Activated CD4-positive, alpha-beta T cell treated with anti-CD3 and anti-CD28 coated beads, Interleukin-10, Interleukin-2, amounts not matched to agents 100 ng/mL and 50 ng/mL, durations not matched to agents 16 hours and 8 hours (primary cell): ENCODE measurements at regions not wholly inside any gene's neighbourhood (a gene's known extent, or its start where the extent isn't known, plus 50 kb on each side); places are given as distances from the start of the nearest gene placed in this dataset.
"Not testable (repeated sequence)": the region's sequence is repeated elsewhere in the genome, so short reads cannot be mapped to it uniquely, and the experiment has no call there.

Experiments used
- DNase-seq: peaks from one replicate; pipeline ENCODE4 v3.0.0-alpha.2; 2020

DNA sequence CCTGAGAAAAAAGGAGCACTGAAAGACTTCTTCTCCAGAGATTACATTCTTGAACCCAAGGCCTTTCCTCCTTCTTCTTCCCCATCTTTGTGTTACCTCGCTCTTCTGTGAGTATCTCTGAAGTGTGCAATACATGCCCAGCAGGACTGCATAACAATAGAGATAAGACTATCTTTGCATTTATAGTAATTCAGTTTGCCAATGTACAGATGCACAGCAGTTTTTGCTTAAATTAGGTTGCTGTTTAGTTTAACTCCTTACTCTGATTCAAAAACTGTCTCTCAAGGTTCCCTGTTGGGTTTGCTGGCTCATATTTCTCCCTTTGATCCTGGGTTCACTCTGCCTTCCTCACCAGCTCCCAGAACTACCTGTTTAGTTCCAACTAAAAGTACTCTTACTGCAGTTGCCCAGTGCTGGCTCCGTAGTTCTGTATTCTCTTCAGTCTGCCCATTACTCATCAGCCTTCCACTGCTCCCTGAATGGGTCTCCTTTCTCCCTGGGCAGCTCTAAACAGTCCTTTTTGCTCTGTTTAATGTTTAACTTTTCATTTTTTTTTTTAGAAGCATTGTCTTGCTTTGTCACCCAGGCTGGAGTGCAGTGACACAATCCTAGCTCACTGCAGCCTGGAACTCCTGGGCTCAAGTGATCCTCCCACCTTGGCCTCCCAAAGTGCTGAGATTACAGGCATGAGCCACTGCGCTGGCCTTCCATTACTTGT, 180.6 kb upstream of the CAND1 start:
- no peak for DNase-seq

DNA sequence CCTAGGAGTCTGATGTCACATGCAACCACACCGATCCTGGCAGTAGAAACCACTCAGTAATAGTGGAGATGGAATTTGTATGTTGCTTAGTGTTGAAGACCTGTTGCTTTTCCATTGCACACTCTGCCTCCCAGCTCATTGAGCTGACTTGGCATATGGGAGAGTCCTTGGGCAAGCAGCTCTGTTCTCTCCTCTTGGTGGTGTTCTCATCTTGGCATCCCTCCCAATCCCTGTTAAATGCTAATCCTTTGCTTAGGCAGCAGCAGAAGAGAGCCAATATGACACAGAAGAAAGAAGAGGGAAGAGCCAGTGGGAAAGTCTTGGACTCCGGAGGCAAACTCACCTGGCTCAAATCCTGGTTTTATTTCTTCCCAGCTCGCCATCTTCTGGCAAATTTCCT, 178.0 kb upstream of the CAND1 start:
- no peak for DNase-seq

DNA sequence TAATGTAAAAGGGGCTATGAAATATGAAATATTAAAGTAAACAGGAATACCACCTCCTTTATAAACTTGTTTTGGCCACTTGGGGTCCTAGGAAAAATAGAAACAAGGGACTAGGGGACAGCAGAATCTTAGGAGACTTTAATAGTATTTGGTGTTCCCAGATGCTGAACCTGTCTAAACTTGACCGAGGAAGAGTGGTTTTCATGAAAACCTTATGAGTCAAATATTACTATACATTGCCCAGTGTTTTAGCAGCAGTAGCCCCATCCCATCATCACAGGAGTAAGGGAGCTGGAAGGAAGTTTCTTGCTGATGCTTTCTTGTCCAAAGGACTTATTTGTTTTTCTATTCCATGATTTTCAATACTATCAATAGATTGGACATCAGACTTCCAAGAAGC, 177.5 kb upstream of the CAND1 start:
- no peak for DNase-seq

DNA sequence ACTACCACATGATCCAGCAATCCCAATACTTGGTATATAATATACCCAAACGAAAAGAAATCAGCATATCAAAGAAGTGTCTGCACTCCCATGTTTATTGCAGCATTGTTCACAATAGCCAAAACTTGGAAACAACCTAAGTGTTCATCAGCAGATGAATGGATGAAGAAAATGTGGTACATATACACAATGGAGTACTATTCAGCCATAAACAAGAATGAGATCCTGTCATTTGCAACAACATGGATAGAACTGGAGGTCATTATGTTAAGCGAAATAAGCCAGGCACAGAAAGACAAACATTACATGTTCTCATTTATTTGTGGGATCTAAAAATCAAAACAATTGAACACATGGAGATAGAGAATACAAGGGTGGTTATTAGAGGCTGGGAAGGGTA, 176.2 kb upstream of the CAND1 start:
- not testable (repeated sequence) for DNase-seq

DNA sequence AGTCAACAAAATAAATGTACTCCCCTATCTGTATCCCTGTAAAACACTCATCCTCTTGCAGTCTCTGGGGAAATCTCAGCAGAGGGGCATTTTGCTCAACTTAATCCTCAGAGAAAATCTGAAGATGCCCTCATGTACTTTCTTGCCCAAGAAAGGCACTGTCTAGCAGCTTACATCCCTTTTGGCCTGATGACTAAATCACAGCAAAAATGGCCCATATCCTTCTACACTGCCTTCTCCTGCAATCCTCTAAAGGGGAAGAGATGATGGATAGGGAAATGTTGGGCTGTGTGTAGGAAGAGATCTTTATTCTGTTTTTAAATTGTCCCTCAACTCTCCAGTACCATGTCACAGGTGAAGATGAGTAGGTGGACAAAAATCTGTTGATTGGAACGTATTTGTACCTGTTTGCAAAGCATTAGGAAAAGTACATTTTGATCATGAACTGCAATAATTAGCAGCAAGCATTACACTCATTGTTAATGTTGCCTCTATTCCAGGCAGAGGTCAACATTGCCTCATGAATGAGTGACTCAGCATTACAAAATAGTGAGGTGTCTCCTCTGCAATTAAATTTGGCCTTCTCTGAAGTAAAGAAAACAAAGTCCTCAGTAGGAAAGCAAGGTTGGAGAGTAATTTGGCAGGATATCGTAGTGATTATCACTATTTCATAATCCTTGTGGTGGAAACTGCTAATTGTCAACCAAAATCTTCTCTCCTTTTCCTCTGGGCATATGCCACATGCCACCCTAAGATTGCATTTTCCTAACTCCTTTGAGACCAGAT, 172.4 kb upstream of the CAND1 start:
- DNase-seq = no peak

DNA sequence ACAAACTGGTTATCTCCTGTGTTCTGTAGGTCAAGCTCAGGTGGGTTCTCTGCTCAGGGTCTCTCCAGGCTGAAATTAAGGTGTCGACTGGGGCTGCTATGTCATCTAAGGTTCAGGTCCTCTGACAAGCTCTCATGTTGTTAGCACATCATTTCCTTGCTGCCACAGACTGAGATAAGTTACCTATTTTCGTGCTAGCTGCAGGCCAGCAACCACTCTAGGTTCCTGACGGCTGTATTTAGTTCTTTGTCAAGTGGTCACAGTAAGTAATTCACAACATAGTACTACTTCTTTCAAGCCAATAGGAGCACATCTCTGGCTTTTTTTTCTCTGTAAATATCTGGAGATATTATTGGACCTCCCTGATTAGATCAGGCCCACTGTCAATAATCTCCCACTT, 169.3 kb upstream of the CAND1 start:
- no peak for DNase-seq

DNA sequence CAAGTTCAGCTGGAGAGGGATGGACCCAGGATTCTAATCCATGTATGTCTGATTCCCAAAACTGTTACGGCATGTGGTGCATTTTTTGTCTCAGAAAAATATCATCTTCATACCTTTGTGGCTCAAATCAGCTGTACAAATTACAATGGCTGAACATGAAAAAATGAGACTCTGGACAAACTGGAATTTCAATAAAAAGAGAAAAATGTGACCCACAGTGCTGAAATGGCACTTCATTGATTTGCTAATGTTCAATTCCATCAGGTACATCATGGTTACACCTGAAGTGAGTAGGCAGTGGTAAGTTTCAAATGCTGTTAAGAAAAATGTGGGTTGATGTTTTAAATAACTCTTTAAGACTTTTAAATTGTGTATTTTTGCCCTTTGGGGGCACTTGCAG, 165.6 kb upstream of the CAND1 start:
- no peak for DNase-seq

DNA sequence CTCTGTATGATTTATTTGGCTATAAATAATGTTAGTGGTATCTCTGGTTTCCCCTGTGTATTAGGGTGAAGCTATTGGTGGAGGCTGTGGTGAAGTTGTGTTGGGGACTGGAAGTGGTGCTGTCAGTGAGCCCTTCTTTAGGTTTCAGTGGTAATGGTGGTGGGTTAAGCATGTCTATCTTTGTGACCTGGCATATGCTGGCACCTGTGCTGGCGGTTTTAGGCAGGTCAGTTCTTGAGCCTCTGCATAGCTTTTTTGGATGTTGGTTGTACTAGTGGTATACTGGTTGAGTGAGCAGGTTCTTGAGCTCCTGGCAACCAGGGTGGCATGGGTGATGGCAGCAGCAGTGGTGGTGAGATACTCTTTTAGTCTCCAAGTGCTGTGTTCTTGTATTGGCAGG, 161.9 kb upstream of the CAND1 start:
- no peak for DNase-seq

DNA sequence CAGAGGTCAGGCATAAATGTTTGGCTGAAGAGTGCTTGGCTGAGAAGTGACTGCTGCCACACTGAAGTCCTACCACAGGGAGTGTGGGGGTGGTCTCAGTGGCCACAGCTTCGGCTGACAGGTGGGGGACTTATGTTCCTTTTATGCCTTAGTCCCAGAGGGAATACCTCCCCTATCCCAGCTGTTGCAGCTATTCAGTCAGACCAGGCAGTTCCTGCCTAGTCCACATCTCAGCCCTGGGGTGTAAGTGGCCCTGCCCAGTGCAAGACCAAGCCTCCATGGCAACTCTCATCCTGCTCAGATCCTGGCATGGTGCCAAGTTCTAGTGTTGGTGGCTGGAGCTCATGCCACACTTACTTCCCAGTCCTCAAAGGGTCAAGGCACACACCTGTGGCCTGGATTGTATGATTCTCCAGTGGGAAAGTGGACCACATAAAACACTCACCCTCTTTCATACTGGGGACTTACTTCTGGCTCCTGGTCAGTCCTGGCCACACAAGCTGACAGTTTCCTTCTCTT, 161.3 kb upstream of the CAND1 start:
- no peak for DNase-seq

DNA sequence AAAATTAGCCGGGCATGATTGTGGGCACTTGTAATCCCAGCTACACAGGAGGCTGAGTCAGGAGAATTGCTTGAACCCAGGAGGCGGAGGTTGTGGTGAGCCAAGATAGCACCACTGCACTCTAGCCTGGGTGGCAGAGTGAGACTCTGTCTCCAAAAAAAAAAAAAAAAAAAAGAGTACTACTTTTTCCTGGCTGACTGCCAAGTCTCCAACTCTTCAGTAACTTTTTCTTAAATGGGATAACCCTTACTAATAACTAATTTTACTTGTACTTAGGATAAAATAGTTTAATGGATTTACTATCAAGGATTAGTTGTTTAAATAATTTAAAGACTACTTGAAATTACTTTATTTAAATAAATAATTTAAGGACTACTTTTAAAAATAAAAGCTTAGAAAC, 158.8 kb upstream of the CAND1 start:
- not testable (repeated sequence) for DNase-seq

DNA sequence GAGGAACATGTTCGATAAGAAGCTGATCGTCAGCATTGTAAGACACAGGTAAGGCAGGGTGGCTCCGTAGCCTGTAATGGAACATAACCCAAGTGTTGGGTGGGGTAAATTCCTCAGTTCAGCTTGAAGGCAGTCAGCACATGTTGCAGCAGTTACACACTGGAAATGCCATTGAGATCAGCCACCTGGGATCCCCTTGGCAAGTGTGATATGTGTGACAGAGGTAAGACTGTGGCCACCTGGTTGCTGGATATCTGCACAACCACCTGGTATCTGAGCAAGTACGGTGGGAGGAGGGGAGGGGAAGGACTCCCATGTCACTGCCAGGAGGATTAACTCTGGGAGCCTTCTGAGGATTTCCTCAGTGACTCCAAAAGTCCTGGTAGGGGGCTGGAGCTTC, 158.0 kb upstream of the CAND1 start:
- DNase-seq = no peak

DNA sequence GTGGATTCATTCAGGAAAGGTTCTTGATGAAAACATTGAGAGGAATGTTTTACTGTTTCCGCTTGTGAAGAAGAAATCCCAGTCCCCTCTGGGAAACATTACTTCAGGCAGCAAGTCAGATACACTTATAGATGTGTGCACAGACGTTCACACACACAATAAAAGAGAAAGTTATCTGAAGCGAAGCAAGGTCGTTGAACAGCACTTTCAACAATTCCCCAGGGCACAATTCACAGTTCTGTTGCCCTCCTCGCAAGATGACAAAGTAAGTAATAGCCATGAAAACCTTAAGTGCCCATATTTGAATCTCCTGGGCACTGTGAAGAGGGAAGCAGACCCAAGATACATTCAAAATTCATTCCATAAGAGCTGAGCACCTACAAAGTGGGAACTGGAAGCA, 156.6 kb upstream of the CAND1 start:
- no peak for DNase-seq

DNA sequence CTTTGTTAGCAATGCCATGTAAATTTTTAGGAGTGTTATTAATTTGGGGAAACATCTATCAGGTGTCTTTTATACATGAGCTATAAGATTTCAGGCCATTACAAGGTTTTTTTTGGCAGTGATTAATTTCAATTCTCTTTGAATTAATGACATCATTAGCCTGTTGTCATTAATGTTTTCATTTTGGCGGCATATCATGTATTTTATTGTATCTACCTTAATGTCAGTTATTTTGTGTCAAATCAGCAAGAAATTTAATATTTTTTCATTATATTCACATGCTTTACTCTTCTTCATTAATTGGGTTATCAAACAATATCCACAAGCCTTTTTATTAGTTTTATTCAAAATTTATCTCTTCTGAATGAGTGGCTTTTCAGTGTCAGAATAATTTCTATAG, 153.0 kb upstream of the CAND1 start:
- no peak for DNase-seq

DNA sequence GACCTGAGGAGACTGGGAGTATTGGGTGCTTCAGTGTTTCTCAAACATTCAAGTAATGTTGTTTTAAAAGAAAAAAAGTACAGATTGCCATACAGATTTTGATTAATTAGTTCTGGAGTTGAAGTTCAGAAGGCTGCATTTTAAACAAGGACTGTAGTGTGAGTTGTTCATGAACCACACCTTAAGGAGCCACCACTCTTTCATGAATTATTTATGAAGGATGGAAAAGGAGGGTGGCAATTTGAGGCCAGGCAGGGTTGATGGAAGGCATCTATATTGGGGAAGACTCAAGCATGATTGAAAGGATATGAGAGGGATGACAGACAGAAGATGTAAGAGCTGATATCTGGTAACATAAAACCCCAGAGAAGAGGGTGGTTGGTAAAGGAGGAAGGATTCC, 146.6 kb upstream of the CAND1 start:
- no peak for DNase-seq

DNA sequence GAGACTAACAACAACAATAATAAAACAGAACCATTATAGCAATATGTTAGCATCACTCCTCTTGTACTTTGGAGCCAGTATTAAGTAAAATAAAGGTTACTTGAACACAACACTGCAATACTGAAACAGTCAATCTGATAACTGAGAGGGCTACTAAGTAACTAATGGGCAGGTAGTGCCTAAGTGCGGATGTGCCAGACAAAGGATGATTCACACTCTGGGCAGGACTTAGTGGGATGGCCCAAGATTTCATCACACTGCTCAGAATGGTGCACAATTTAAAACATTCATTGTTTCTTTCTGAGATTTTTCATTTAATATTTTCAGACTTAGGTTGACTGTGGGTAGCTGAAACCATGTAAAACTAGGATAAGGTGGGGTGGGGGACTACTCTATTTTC, 131.9 kb upstream of the CAND1 start:
- no peak for DNase-seq

DNA sequence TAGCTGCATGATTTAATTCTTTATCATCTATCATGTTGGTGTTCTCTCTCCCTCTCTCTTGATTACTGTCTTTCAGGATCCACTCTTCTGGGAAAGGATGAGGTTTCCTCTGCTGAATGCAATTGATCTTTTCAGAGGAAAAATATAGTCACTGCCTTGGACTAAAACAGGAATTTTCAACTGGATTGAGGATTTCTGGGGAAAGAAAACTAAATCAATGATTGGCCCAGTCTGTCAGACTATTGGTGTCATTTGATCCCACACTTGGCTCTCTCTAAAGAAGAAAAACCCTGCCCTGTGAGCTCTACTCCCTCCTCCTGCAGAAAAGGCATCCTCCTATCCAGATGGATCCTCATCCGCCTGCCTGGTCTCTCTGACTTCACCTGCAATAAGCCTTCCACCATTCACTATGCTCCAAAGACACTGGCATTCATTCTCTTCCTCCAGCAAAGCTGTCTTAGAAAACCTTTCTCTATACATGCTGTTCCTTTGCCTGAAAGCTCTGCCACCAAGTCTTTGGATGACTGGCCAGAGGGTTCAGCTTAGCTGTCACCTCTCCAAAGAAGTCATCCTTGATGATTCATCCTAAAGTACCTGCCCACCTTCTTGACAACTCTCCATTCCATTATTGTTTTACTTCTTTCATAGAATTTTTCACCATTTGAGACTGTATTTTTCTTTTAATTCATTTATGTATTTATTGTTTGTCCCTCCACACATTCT, 127.7 kb upstream of the CAND1 start:
- peak; percentile 39 for DNase-seq

DNA sequence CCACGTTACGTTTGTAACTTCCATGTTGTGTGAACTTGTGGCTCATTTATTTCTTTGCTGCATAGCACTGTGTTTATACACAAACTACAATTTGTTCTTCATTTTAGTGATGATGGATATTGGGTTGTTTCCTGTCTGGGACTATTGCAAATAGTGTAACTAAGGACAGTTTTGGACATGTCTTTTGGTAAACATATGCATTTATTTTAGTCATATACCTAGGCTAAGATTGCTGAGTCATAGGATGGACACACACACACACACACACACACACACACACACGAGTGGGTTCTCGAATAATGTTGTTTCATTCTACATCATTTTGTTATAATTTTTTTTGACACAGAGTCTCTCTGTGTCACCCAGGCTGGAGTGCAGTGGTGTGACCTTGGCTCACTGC, 123.5 kb upstream of the CAND1 start:
- DNase-seq = no peak

DNA sequence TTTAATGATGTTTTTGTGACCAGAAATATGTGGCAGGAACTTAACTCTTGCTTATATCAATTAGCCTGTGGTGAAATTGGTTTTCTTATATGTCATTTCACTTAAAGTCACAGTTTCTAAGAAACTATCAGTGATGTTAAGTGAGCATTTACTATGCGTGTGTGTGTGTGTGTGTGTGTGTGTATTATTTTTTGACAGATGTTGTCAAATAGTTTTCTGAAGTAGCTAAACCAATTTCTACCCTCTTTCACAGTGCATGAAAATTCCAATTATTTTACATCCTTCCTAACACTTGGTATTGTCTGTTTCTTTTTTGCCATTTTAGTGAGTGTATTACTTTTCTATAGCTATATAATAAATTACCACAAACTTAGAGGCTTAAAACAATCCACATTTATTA, 122.1 kb upstream of the CAND1 start:
- no peak for DNase-seq

DNA sequence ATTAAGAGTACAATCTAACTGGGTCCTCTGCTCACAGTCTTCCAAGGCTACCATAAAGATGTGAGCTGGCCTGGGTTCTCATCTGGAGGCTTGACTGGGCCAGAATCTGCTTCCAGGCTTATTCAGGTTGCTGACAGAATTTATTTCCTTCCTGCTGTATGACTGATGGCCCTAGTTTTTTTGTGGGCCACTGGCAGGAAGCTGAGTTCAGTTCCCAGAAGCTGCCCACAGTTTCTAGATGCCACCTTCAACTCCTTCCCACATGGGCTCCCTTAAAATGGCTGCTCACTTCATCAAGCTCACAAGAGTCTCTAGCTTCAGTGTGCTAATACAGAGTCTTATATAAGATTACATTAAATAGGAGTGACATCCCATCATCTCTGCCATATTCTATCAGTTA, 121.7 kb upstream of the CAND1 start:
- peak; percentile 13 for DNase-seq

DNA sequence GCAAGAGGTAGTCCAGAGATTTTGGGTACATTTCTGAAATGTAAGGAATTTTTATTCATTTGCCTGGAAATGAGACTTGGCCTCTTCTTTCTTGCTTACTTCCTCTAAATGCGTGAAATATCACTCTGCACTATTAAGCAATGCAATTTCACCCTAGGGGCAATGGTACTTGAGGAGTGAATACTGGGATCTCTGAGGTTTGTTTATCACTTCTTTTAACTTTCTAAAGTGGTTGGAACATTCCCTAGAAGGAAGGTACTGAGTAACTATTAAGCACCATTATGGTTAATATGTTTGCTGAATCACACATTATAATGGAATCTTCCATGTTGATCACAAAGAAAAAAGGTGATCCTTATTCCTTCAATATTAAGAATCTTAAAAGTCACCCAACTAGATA, 120.9 kb upstream of the CAND1 start:
- no peak for DNase-seq

DNA sequence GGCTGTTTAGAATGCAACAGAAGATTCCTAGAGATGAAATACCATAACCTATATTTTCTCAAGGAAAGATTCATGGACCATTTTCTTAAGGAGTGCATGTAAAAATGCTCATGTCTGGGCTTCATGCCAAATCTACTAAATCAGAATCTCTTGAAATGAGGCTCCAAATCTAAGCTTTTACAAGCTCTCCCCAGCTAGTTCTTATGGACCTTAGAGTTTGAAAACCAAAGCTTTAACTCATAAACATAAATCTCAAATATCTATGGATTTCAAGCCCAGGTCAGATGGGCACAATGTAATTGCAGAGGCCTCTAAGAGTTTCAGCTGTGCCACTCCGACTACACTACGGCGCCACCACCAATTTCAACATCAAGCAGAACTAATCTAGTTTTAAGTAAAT, 117.3 kb upstream of the CAND1 start:
- DNase-seq = no peak

DNA sequence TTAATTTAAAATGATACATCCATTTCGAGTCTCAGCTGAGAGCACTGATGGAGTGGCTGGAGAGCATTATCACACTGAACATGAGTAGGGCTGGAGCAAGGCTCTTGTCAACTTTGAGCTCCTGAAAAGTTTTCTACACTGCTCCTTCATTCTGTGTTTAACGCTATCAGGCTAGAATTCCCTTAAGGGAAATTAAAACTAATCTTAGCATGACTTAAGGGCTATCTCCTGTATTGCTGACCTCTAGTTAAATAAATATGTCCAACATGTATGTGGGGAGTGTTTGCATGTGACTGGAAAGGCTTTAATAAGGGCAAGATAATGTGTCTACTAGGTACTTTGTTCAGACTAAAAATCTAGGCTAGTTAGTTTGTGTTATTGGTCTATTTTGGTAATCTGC, 116.7 kb upstream of the CAND1 start:
- DNase-seq = no peak

DNA sequence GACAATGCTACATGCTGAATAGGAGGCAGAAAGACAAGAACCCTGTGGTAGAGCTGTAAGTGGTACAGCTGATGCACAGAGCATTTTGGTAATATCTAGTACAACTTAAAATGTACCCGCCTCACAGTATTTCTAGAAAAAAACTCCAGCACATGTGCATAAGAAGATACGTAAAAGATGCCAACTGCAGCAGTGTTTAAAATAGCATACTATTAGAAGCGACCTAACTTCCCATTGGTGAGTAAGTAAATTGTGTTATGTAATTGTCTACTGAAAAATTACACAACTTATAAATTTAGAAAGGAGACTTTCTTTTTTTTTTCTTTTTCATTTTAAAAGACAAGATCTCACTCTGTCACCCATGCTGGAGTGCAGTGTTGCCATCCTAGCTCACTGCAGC, 114.3 kb upstream of the CAND1 start:
- DNase-seq = no peak

DNA sequence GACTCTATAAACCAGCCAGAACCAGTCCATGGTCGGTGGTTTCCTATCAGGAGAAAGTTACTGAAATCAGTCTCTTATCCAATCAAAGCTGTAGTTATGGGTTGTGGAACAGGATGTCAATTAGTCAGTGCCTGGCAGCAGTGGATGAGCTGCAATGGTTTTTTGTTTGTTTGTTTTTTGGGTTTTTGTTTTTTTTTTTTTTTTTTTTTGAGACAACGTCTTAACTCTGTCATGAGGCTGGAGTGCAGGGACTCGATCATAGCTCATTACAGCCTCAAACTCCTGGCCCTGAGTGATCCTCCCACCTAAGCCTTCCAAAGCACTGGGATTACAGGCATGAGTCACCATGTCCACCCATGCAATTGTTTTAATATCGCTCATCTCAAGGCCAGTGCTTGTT, 113.3 kb upstream of the CAND1 start:
- peak; percentile 0 for DNase-seq
